HCT116 (cell line): ENCODE measurements at regions not wholly inside any gene's neighbourhood (a gene's known extent, or its start where the extent isn't known, plus 50 kb on each side); places are given as distances from the start of the nearest gene placed in this dataset.

Experiments
- ATAC-seq: fragments of 200-7000 bp; cut with Tn5 transposase; 2 replicates; pipeline ENCODE4 v1.9.1; 2020; ENCODE audit warnings: mild to moderate bottlenecking, moderate library complexity
- BruUV-seq: library from RNA; stranded (reverse); fragments of 400-500 nt; replicated peaks from 2 replicates; lab custom pipeline; 2021; lab: Mats Ljungman, UMichigan
- CTCF ChIA-PET: fragments of 300-600 bp; sonication (Branson Sonifier 250); formaldehyde crosslinking; loops from one replicate; lab custom pipeline; 2021; ENCODE audit warnings: antibody characterized with exemption; lab: Charles Lee
- POLR2A ChIA-PET: fragments of 300-600, 350-600 bp; sonication (Branson Sonifier 250); formaldehyde crosslinking; loops from one replicate; lab custom pipeline; 2021; ENCODE audit warnings: antibody characterized with exemption; lab: Charles Lee
- RAD21 ChIA-PET, 2 experiments: fragments of 300-600 bp; sonication (Branson Sonifier 250); formaldehyde crosslinking; loops; one replicate each; lab custom pipeline; 2023; ENCODE audit warnings: low total read pairs in 2 of 2; ENCODE audit not compliant: uncharacterized antibody in 2 of 2, unreplicated experiment in 2 of 2, low non-redundant PET in 1 of 2; lab: Charles Lee
- DNase-seq: peaks from one replicate; pipeline ENCODE4 v3.0.0-alpha.2; 2010; ENCODE audit warnings: low read depth, low spot score
- H2AFZ ChIP-seq: fragments of 200-600 bp; shearing (Covaris generic), sonication (generic); 2 replicates; pipeline ENCODE4 v1.6.1; 2017; ENCODE audit warnings: low read depth, mixed run types, mixed read lengths, antibody characterized with exemption, low read length; ENCODE audit not compliant: poor library complexity, severe bottlenecking
- H3K27ac ChIP-seq: 2 replicates; pipeline ENCODE4 v1.5.1; 2012; ENCODE audit warnings: low read depth, low read length
- H3K27me3 ChIP-seq: fragments of 200-600 bp; sonication (generic); 2 replicates; pipeline ENCODE4 v1.6.1; 2016; ENCODE audit warnings: mixed run types, low read length, mixed read lengths; ENCODE audit not compliant: insufficient read depth
- H3K36me3 ChIP-seq, 2 experiments: fragments of 200-500 bp in 1 of 2; fragments of 200-600 bp in 1 of 2; sonication (Bioruptor generic) in 1 of 2; sonication (generic) in 1 of 2; 2 replicates each; pipeline versions ENCODE4 v1.5.1 to v1.6.1; 2014 to 2016; ENCODE audit warnings: low read length in 2 of 2, inconsistent platforms in 1 of 2, mixed read lengths in 1 of 2, mixed run types in 1 of 2; ENCODE audit not compliant: insufficient read depth in 2 of 2, control insufficient read depth in 1 of 2
- H3K4me1 ChIP-seq, 2 experiments: fragments of 200-600 bp in 1 of 2; sonication (generic) in 1 of 2; 2 replicates each; pipeline versions ENCODE4 v1.5.1 to v1.6.1; 2012 to 2017; ENCODE audit warnings: low read length in 2 of 2, inconsistent platforms in 1 of 2, mild to moderate bottlenecking in 1 of 2, mixed read lengths in 1 of 2, mixed run types in 1 of 2, moderate library complexity in 1 of 2; ENCODE audit not compliant: insufficient read depth in 2 of 2, control insufficient read depth in 1 of 2
- H3K4me2 ChIP-seq: fragments of 200-600 bp; sonication (generic); 2 replicates; pipeline ENCODE4 v1.6.1; 2017; ENCODE audit warnings: mixed run types, low read length, mixed read lengths
- H3K4me3 ChIP-seq, 2 experiments: fragments of 200-600 bp in 1 of 2; sonication (generic) in 1 of 2; replicated peaks in 1 of 2; 2 replicates each; pipeline ENCODE4 v1.5.1; 2011 to 2016; ENCODE audit warnings: low read length in 2 of 2, control low read depth in 1 of 2, low read depth in 1 of 2, mild to moderate bottlenecking in 1 of 2, mixed read lengths in 1 of 2, mixed run types in 1 of 2
- H3K79me2 ChIP-seq: fragments of 200-600 bp; sonication (generic); 2 replicates; pipeline ENCODE4 v1.6.1; 2017; ENCODE audit warnings: mild to moderate bottlenecking, mixed run types, low read length, moderate library complexity, mixed read lengths; ENCODE audit not compliant: insufficient read depth
- H3K9ac ChIP-seq: fragments of 200-600 bp; sonication (generic); 2 replicates; pipeline ENCODE4 v1.6.1; 2016; ENCODE audit warnings: low read length, mixed read lengths
- H3K9me2 ChIP-seq: fragments of 200-600 bp; sonication (generic), shearing (Covaris generic); 2 replicates; pipeline ENCODE4 v1.6.1; 2017; ENCODE audit warnings: mixed run types, mild to moderate bottlenecking, moderate library complexity; ENCODE audit not compliant: insufficient read depth
- H3K9me3 ChIP-seq, 2 experiments: fragments of 200-500 bp in 1 of 2; fragments of 200-600 bp in 1 of 2; sonication (Bioruptor generic) in 1 of 2; sonication (generic) in 1 of 2; 2 replicates each; pipeline ENCODE4 v1.6.1; 2014 to 2017; ENCODE audit warnings: low read length in 2 of 2, mixed read lengths in 2 of 2, inconsistent platforms in 1 of 2, low read depth in 1 of 2, mild to moderate bottlenecking in 1 of 2, mixed run types in 1 of 2, moderate library complexity in 1 of 2; ENCODE audit not compliant: control insufficient read depth in 1 of 2, insufficient read depth in 1 of 2
- H4K20me1 ChIP-seq: fragments of 200-600 bp; sonication (generic), shearing (Covaris generic); 2 replicates; pipeline ENCODE4 v1.6.1; 2017; ENCODE audit warnings: mixed run types, mild to moderate bottlenecking, moderate library complexity; ENCODE audit not compliant: insufficient read depth
- CBX3 ChIP-seq: IDR thresholded peaks from 2 replicates; pipeline ENCODE4 v1.6.1; 2012; ENCODE audit warnings: low read depth
- CEBPB ChIP-seq: IDR thresholded peaks from 2 replicates; pipeline ENCODE4 v1.6.1; 2012; ENCODE audit warnings: low read depth
- EGR1 ChIP-seq: IDR thresholded peaks from 2 replicates; pipeline ENCODE4 v1.6.1; 2012; ENCODE audit warnings: low read depth
- ELF1 ChIP-seq: IDR thresholded peaks from 2 replicates; pipeline ENCODE4 v1.6.1; 2012; ENCODE audit warnings: low read depth, borderline replicate concordance
- EZH2 ChIP-seq: fragments of 200-600 bp; sonication (generic); IDR thresholded peaks from 2 replicates; pipeline ENCODE4 v1.6.1; 2017; ENCODE audit warnings: antibody characterized with exemption, mixed run types
- EZH2phosphoT487 ChIP-seq: fragments of 200-600 bp; IDR thresholded peaks from 2 replicates; pipeline ENCODE4 v1.6.1; 2018; ENCODE audit warnings: antibody characterized with exemption, borderline replicate concordance
- FOSL1 ChIP-seq: IDR thresholded peaks from 2 replicates; pipeline ENCODE4 v1.6.1; 2012; ENCODE audit warnings: low read depth
- JUND ChIP-seq: IDR thresholded peaks from 2 replicates; pipeline ENCODE4 v1.6.1; 2012
- POLR2A ChIP-seq: IDR thresholded peaks from 2 replicates; pipeline ENCODE4 v1.7.0; 2011; ENCODE audit warnings: borderline replicate concordance; ENCODE audit not compliant: insufficient read depth, insufficient read length; ENCODE audit errors: extremely low read depth
- POLR2AphosphoS5 ChIP-seq: IDR thresholded peaks from 2 replicates; pipeline ENCODE4 v1.6.1; 2011; ENCODE audit warnings: mild to moderate bottlenecking, low read depth, low read length, moderate library complexity
- SIN3A ChIP-seq: IDR thresholded peaks from 2 replicates; pipeline ENCODE4 v1.6.1; 2012; ENCODE audit warnings: low read depth
- SRF ChIP-seq: IDR thresholded peaks from 2 replicates; pipeline ENCODE4 v1.6.1; 2012; ENCODE audit warnings: low read depth
- YY1 ChIP-seq: IDR thresholded peaks from 2 replicates; pipeline ENCODE4 v1.6.1; 2011; ENCODE audit warnings: low read length, low read depth, moderate library complexity, mild to moderate bottlenecking; ENCODE audit not compliant: insufficient replicate concordance; ENCODE audit errors: extremely low read depth
- ZFX ChIP-seq: fragments of 450-650 bp; IDR thresholded peaks from 2 replicates; pipeline ENCODE4 v1.6.1; 2017
- ZNF274 ChIP-seq: fragments of 200-500 bp; sonication (Bioruptor generic); IDR thresholded peaks from 2 replicates; pipeline ENCODE4 v1.6.1; 2014; ENCODE audit warnings: mild to moderate bottlenecking, low read depth, low read length, inconsistent platforms
- intact Hi-C: fragments of 100-400 bp; cut with micrococcal nuclease; formaldehyde crosslinking; loops from 2 replicates; pipeline ENCODE4 v1.10.0; 2022
- TF ChIP-seq, protein P1 (sequence below): IDR thresholded peaks from 2 replicates; pipeline ENCODE4 v1.6.1; 2012
- TF ChIP-seq, protein P2 (sequence below): IDR thresholded peaks from 2 replicates; pipeline ENCODE4 v1.6.1; 2012

DNA sequence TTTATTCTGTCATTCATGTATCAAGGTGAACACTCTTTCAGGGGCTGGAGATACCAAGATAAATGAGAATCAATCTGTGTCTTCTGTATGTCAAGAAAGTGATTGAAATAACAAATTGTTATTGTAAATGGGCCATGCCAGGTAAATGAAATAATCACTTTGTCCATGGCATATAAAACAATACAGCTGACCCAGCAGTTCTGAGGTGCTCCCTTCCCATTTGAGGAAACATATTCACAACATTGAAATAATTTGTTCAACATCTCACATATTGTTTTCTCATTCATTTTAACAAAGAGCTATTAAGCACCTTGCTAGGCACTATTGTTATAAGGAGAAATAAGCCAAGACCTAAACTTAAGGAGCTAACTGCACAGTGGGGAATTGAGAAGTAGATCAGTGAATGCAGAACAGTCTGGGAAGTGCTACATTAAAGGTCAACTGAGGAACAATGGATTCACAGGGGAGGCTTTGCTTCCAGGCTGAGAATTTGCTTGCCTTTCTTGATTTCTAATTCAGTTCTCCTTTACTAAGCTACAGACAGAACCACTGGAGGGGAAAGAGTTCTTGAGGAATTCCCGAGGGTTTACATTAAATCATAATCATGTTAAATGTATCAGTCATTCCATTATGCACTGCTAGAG is 806.3 kb upstream of the ARPP21 start:
- Histone ChIP-seq H3K27ac (no peak overlapping the region), H3K4me2 (no peak overlapping the region), H3K9me2 (no peaks in the 10 kb centered on the region), H3K9me3 (peaks cover 11% of the 10 kb centered on the region in 2 experiments; a peak in 2 of 4 replicates), H2AFZ (no peak overlapping the region), H3K4me3 (no peak overlapping the region), H3K9ac (no peak overlapping the region), H3K79me2 (no peaks in the 10 kb centered on the region), H4K20me1 (no peaks in the 10 kb centered on the region), H3K36me3 (no peaks in the 10 kb centered on the region), H3K27me3 (no peaks in the 10 kb centered on the region), H3K4me1 (no peaks in the 10 kb centered on the region)
- ChIA-PET POLR2A (no interaction called here), RAD21 (no interaction called here), CTCF (no interaction called here)
- no TSS peak for BruUV-seq
- ATAC-seq (no peak), DNase-seq (no peak)
- intact Hi-C loops: no loop called here
- TF ChIP-seq EZH2: no peak
- no peak for TF ChIP-seq EGR1
- no peak for TF ChIP-seq EZH2phosphoT487
- no peak for TF ChIP-seq SIN3A
- TF ChIP-seq, protein P1, sequence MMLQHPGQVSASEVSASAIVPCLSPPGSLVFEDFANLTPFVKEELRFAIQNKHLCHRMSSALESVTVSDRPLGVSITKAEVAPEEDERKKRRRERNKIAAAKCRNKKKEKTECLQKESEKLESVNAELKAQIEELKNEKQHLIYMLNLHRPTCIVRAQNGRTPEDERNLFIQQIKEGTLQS: no peak
- TF ChIP-seq CBX3: no peak
- TF ChIP-seq FOSL1: no peak
- TF ChIP-seq JUND: no peak
- TF ChIP-seq SRF: no peak
- TF ChIP-seq YY1: no peak
- no peak for TF ChIP-seq ZFX
- no peak for TF ChIP-seq ZNF274
- no peak for TF ChIP-seq ELF1
- TF ChIP-seq, protein P2, sequence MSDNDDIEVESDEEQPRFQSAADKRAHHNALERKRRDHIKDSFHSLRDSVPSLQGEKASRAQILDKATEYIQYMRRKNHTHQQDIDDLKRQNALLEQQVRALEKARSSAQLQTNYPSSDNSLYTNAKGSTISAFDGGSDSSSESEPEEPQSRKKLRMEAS: no peak
- no peak for TF ChIP-seq POLR2AphosphoS5
- TF ChIP-seq POLR2A: no peak
- no peak for TF ChIP-seq CEBPB
